Sigmoid colon (tissue), 6 donors: ENCODE measurements at regions not wholly inside any gene's neighbourhood (a gene's known extent, or its start where the extent isn't known, plus 50 kb on each side); places are given as distances from the start of the nearest gene placed in this dataset.

ENCODE experiments used
- DNase-seq: peaks from one replicate; pipeline ENCODE4 v3.0.0-alpha.2; 2019
- H3K27ac ChIP-seq, 4 donors: fragments of 200-600 bp; sonication (generic); one replicate each; pipeline ENCODE4 v1.5.1; 2016 to 2019; ENCODE audit warnings: mild to moderate bottlenecking in 1 of 4
- H3K27me3 ChIP-seq, 3 donors: fragments of 200-600 bp; sonication (generic); one replicate each; pipeline ENCODE4 v1.5.1; 2019; ENCODE audit warnings: mild to moderate bottlenecking in 1 of 3
- H3K36me3 ChIP-seq, 4 donors: fragments of 200-600 bp; sonication (generic); one replicate each; pipeline ENCODE4 v1.5.1; 2016 to 2019
- H3K4me1 ChIP-seq, 4 donors: fragments of 200-600 bp; sonication (generic); one replicate each; pipeline ENCODE4 v1.5.1; 2017 to 2019
- H3K4me3 ChIP-seq, 4 donors: fragments of 200-600 bp; sonication (generic); one replicate each; pipeline ENCODE4 v1.5.1; 2017 to 2019; ENCODE audit warnings: mild to moderate bottlenecking in 2 of 4, moderate library complexity in 1 of 4
- H3K9me3 ChIP-seq, 4 donors: fragments of 200-600 bp in 3 of 4; sonication (generic) in 3 of 4; one replicate each; pipeline versions ENCODE4 v1.5.1 to v1.6.1; 2013 to 2019
- CTCF ChIP-seq, 4 experiments: fragments of 450-650 bp in 3 of 4; fragments of 200-600 bp in 1 of 4; IDR thresholded peaks; one replicate each; pipeline ENCODE4 v1.5.1; 2016 to 2019; ENCODE audit warnings: antibody characterized with exemption in 4 of 4, mild to moderate bottlenecking in 3 of 4, moderate library complexity in 2 of 4
- EP300 ChIP-seq, 4 donors: sonication (generic); formaldehyde crosslinking; IDR thresholded peaks; one replicate each; pipeline ENCODE4 v1.6.1; 2017; ENCODE audit warnings: antibody characterized with exemption in 4 of 4
- POLR2A ChIP-seq, 2 donors: fragments of 450-650 bp; IDR thresholded peaks; one replicate each; pipeline ENCODE4 v1.6.1; 2016; ENCODE audit warnings: antibody characterized with exemption in 2 of 2, mild to moderate bottlenecking in 2 of 2, moderate library complexity in 2 of 2
- POLR2AphosphoS5 ChIP-seq, 4 donors: sonication (generic); formaldehyde crosslinking; IDR thresholded peaks; one replicate each; pipeline ENCODE4 v1.6.1; 2017; ENCODE audit warnings: antibody characterized with exemption in 4 of 4
- WGBS, 2 donors: extraction: QIAGEN DNeasy Blood & Tissue Kit; methylation state at CpG; one replicate each; pipeline ENCODE4 v1.1.7; 2013; 5-methylcytosine and 5-hydroxymethylcytosine counted together
- intact Hi-C: fragments of 100-400 bp; cut with DNase I; formaldehyde crosslinking; loops from one replicate; pipeline ENCODE4 v1.15.1; 2023
- donor health status: healthy with polysubstance abuse.
- donor health status: healthy.

DNA sequence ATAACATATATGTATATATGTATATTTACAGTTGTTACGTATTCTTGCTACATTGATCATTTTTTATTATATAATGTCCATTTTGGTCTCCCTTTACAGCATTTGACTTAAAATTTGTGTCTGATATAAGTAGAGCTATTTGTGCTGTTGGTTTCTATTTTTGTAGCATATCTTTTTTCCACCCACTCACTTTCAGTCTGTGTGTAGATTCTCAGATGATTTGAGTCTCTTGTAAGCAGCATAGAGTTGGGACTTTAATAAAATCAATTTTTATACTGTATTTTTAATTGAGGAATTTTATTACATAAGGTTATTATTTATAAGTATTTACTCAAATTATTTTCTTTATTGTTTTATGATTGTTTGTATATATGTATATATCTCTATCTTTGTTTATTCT, 1293.7 kb downstream of the TMEM121 start:
- no peak overlapping the region for H3K27ac ChIP-seq
- H3K36me3 ChIP-seq = no peaks in the 10 kb centered on the region
- no peaks in the 10 kb centered on the region for H3K9me3 ChIP-seq
- no peaks in the 10 kb centered on the region for H3K4me1 ChIP-seq
- no peak for DNase-seq
- peaks cover 0 to 6% (median 0%) of the 10 kb centered on the region in 3 donors for H3K27me3 ChIP-seq
- no peak overlapping the region for H3K4me3 ChIP-seq
- 90 to 97% methylated on average over 1 of the region's 1 CpG for WGBS, 2 donors
- TF ChIP-seq POLR2A (IDR thresholded peaks at IDR 0.05) (no peak), POLR2AphosphoS5 (IDR thresholded peaks at IDR 0.05) (no peak), CTCF (IDR thresholded peaks at IDR 0.05) (no peak), EP300 (IDR thresholded peaks at IDR 0.05) (no peak)
- intact Hi-C loops = no loop called here

DNA sequence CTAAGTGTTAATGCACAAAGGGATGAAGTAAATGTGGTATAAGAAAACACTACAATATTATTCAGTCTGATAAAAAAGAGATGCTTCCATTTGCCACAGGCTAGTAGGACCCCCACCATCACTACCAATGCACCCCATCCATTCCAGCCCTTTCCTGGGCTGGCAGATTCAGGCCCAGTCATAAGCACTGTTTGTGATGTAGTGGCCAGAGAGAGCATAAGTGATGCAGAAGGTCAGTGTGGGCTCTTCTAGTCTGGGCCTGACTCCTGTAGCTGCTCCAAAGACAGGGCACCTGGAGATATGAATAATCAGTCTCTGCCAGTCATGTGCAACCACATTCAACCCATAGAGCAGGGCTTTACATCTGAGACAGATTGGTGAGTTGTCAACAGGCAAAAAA, 1294.7 kb downstream of the TMEM121 start:
- Histone ChIP-seq H3K4me3 (no peak overlapping the region), H3K27me3 (peaks cover 0 to 10% (median 0%) of the 10 kb centered on the region in 3 donors), H3K36me3 (no peaks in the 10 kb centered on the region), H3K27ac (no peak overlapping the region), H3K9me3 (no peaks in the 10 kb centered on the region), H3K4me1 (no peaks in the 10 kb centered on the region)
- TF ChIP-seq CTCF (IDR thresholded peaks at IDR 0.05) (no peak), POLR2A (IDR thresholded peaks at IDR 0.05) (no peak), EP300 (IDR thresholded peaks at IDR 0.05) (no peak), POLR2AphosphoS5 (IDR thresholded peaks at IDR 0.05) (no peak)
- intact Hi-C loops = no loop called here
- DNase-seq = no peak

- no peak for TF ChIP-seq EP300 (IDR thresholded peaks at IDR 0.05)
- no peak for TF ChIP-seq POLR2A (IDR thresholded peaks at IDR 0.05)
- TF ChIP-seq POLR2AphosphoS5 (IDR thresholded peaks at IDR 0.05) = no peak
- no peak for TF ChIP-seq CTCF (IDR thresholded peaks at IDR 0.05)
- DNase-seq = no peak
- H3K4me1 ChIP-seq = no peaks in the 10 kb centered on the region
- peaks cover 0 to 8% (median 0%) of the 10 kb centered on the region in 3 donors for H3K27me3 ChIP-seq
- intact Hi-C loops = no loop called here
- H3K9me3 ChIP-seq = no peaks in the 10 kb centered on the region
- H3K27ac ChIP-seq = no peak overlapping the region
- 76 to 81% methylated on average over 7 of the region's 7 CpGs for WGBS, 2 donors
- H3K36me3 ChIP-seq = no peaks in the 10 kb centered on the region
- no peak overlapping the region for H3K4me3 ChIP-seq
Observed at GRCh38 chr14:106822905-106823304, 1296.5 kb downstream of the TMEM121 start.

GRCh38 chr14:106823552-106823951, 1297.2 kb downstream of the TMEM121 start:
- Histone ChIP-seq H3K9me3 (no peaks in the 10 kb centered on the region), H3K4me1 (no peaks in the 10 kb centered on the region), H3K27me3 (peaks cover 0 to 8% (median 0%) of the 10 kb centered on the region in 3 donors), H3K36me3 (no peaks in the 10 kb centered on the region), H3K4me3 (no peak overlapping the region), H3K27ac (no peak overlapping the region)
- WGBS, 2 donors = 81 to 91% methylated on average over 7 of the region's 7 CpGs
- TF ChIP-seq EP300 (IDR thresholded peaks at IDR 0.05) = no peak
- no peak for TF ChIP-seq POLR2A (IDR thresholded peaks at IDR 0.05)
- no peak for TF ChIP-seq POLR2AphosphoS5 (IDR thresholded peaks at IDR 0.05)
- no peak for TF ChIP-seq CTCF (IDR thresholded peaks at IDR 0.05)
- DNase-seq = no peak
- intact Hi-C loops = no loop called here

- Histone ChIP-seq H3K4me1 (no peaks in the 10 kb centered on the region), H3K9me3 (no peaks in the 10 kb centered on the region), H3K27ac (no peak overlapping the region), H3K36me3 (no peaks in the 10 kb centered on the region), H3K4me3 (no peak overlapping the region), H3K27me3 (peaks cover 0 to 8% (median 0%) of the 10 kb centered on the region in 3 donors)
- TF ChIP-seq CTCF (IDR thresholded peaks at IDR 0.05) = no peak
- no peak for TF ChIP-seq POLR2A (IDR thresholded peaks at IDR 0.05)
- TF ChIP-seq POLR2AphosphoS5 (IDR thresholded peaks at IDR 0.05) = no peak
- TF ChIP-seq EP300 (IDR thresholded peaks at IDR 0.05) = no peak
- intact Hi-C loops = no loop called here
- no peak for DNase-seq
- WGBS, 2 donors = 60 to 62% methylated on average over 4 of the region's 4 CpGs
Observed at GRCh38 chr14:106826833-106827369, 1300.5 kb downstream of the TMEM121 start.
